ENCODE measurements at regions not wholly inside any gene's neighbourhood (a gene's known extent, or its start where the extent isn't known, plus 50 kb on each side); places are given as distances from the start of the nearest gene placed in this dataset.
A peak's percentile ranks its signal among the peaks of the same experiment; 100 is the strongest.

DNA sequence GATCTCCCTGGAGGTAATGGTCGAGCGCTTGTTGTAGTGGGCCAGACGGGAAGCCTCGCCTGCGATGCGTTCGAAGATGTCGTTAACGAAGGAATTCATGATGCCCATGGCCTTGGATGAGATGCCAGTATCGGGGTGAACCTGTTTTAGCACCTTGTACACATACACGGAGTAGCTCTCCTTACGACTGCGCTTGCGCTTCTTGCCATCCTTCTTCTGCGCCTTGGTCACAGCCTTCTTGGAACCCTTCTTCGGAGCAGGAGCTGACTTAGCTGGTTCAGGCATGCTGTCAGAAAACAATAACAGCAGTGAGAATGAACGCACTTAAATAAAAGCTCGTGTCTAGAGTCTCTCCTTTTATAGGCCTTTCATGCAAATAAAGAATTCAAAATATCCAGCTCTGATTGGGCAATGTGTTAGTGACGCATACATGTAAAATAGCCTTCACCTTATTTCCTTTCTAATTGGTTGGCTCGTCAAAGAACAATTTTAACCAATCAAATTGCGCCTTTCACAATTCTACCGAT, 129.2 kb downstream of the HFE start:
- Mint-ChIP-seq H3K4me3 (ENCODE audit: unreplicated experiment) (no peak overlapping the region), H3K27me3 (ENCODE audit: unreplicated experiment) (peaks cover 7% of the 10 kb centered on the region), H3K27ac (ENCODE audit: unreplicated experiment) (no peak overlapping the region), H3K36me3 (ENCODE audit: low read depth, unreplicated experiment) (no peaks in the 10 kb centered on the region), H3K9me3 (ENCODE audit: unreplicated experiment) (no peaks in the 10 kb centered on the region), H3K4me1 (ENCODE audit: unreplicated experiment) (peaks cover 18% of the 10 kb centered on the region)
- DNase-seq (ENCODE audit: low spot score), result peak; percentile 66
- TF ChIP-seq, protein P1, sequence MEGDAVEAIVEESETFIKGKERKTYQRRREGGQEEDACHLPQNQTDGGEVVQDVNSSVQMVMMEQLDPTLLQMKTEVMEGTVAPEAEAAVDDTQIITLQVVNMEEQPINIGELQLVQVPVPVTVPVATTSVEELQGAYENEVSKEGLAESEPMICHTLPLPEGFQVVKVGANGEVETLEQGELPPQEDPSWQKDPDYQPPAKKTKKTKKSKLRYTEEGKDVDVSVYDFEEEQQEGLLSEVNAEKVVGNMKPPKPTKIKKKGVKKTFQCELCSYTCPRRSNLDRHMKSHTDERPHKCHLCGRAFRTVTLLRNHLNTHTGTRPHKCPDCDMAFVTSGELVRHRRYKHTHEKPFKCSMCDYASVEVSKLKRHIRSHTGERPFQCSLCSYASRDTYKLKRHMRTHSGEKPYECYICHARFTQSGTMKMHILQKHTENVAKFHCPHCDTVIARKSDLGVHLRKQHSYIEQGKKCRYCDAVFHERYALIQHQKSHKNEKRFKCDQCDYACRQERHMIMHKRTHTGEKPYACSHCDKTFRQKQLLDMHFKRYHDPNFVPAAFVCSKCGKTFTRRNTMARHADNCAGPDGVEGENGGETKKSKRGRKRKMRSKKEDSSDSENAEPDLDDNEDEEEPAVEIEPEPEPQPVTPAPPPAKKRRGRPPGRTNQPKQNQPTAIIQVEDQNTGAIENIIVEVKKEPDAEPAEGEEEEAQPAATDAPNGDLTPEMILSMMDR (IDR thresholded peaks at IDR 0.05; ENCODE audit: unreplicated experiment), result no peak

DNA sequence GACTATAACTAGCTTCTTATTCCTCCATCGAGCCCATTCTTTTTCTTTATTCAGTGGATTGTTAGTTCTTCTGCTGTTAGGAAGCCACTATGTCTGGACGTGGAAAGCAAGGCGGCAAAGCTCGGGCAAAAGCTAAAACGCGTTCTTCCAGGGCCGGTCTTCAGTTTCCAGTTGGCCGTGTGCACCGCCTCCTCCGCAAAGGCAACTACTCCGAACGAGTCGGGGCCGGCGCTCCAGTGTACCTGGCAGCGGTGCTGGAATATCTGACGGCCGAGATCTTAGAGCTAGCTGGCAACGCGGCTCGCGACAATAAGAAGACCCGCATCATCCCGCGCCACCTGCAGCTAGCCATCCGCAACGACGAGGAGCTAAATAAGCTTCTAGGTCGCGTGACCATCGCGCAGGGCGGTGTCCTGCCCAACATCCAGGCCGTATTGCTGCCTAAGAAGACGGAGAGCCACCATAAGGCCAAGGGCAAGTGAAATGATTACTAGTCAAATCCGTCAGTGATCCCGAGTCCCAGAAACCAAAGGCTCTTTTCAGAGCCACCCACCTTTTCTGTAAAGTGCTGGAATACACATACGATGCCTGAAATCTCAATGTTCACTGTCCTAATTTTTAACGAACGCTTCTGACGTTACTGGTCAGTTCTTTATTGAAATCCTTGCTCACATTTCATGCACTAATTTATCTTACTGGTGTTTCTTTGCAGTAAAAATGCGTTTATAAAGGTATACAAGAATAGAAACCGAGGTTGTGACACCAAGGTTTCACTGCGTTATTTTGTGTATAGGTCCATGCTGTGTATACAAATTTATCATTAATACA, 129.9 kb downstream of the HFE start:
- no peaks in the 10 kb centered on the region for H3K36me3 Mint-ChIP-seq (ENCODE audit: low read depth, unreplicated experiment)
- H3K4me3 Mint-ChIP-seq (ENCODE audit: unreplicated experiment), result no peak overlapping the region
- peak; percentile 85 for DNase-seq (ENCODE audit: low spot score)
- H3K27ac Mint-ChIP-seq (ENCODE audit: unreplicated experiment), result no peak overlapping the region
- peaks cover 7% of the 10 kb centered on the region for H3K27me3 Mint-ChIP-seq (ENCODE audit: unreplicated experiment)
- H3K4me1 Mint-ChIP-seq (ENCODE audit: unreplicated experiment), result peaks cover 18% of the 10 kb centered on the region
- TF ChIP-seq, protein P1 (IDR thresholded peaks at IDR 0.05; ENCODE audit: unreplicated experiment), result peak; percentile 56
- no peaks in the 10 kb centered on the region for H3K9me3 Mint-ChIP-seq (ENCODE audit: unreplicated experiment)

DNA sequence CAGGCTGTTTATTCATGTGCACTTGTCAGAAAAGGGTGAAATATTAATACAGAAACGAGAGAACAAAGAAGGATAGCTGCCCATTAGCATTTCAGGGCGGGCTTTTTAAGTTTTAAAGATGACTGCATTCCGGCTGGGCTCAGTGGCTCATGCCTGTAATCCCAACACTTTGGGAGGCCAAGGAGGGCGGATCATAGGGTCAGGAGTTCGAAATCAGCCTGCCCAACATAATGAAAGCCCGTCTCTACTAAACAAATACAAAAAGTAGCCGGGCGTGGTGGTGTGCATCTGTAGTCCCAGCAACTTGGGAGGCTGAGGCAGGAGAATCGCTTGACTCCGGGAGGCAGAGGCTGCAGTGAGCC, 130.5 kb downstream of the HFE start:
- no peak for DNase-seq (ENCODE audit: low spot score)
- no peak overlapping the region for H3K27ac Mint-ChIP-seq (ENCODE audit: unreplicated experiment)
- no peak overlapping the region for H3K4me3 Mint-ChIP-seq (ENCODE audit: unreplicated experiment)
- peaks cover 18% of the 10 kb centered on the region for H3K4me1 Mint-ChIP-seq (ENCODE audit: unreplicated experiment)
- TF ChIP-seq, protein P1 (IDR thresholded peaks at IDR 0.05; ENCODE audit: unreplicated experiment), result no peak
- no peaks in the 10 kb centered on the region for H3K9me3 Mint-ChIP-seq (ENCODE audit: unreplicated experiment)
- H3K36me3 Mint-ChIP-seq (ENCODE audit: low read depth, unreplicated experiment), result no peaks in the 10 kb centered on the region
- peaks cover 7% of the 10 kb centered on the region for H3K27me3 Mint-ChIP-seq (ENCODE audit: unreplicated experiment)

DNA sequence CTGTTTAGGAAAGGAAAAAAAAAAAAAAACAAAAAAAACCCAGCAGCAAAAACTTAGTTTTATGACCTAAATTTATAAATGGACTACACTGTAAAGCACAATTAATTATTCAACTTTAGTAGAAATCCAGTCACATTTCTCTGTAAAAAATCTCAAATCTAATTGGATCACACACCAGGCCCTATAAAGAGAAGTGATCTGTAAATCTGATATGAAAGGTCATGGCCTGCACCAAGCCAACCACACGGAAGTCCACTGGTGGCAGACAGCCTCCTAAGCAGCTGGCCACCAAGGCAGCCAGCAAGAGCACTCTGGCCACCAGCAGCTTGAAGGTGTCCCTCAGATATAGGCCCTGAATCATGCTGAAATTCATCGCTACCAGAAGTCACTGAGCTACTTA, 131.6 kb downstream of the HFE start:
- H3K4me1 Mint-ChIP-seq (ENCODE audit: unreplicated experiment), result peaks cover 13% of the 10 kb centered on the region
- H3K36me3 Mint-ChIP-seq (ENCODE audit: low read depth, unreplicated experiment), result no peaks in the 10 kb centered on the region
- DNase-seq (ENCODE audit: low spot score), result no peak
- no peak overlapping the region for H3K27ac Mint-ChIP-seq (ENCODE audit: unreplicated experiment)
- H3K4me3 Mint-ChIP-seq (ENCODE audit: unreplicated experiment), result no peak overlapping the region
- TF ChIP-seq, protein P1 (IDR thresholded peaks at IDR 0.05; ENCODE audit: unreplicated experiment), result no peak
- peaks cover 4% of the 10 kb centered on the region for H3K27me3 Mint-ChIP-seq (ENCODE audit: unreplicated experiment)
- no peaks in the 10 kb centered on the region for H3K9me3 Mint-ChIP-seq (ENCODE audit: unreplicated experiment)
